DND-41 (cell line): ENCODE measurements at regions not wholly inside any gene's neighbourhood (a gene's known extent, or its start where the extent isn't known, plus 50 kb on each side); places are given as distances from the start of the nearest gene placed in this dataset.

ENCODE experiments used
- ATAC-seq: fragments of 200-7000 bp; cut with Tn5 transposase; 3 replicates; pipeline ENCODE4 v1.9.1; 2021; ENCODE audit warnings: low read depth; ENCODE audit not compliant: insufficient read depth
- DNase-seq: peaks from one replicate; pipeline ENCODE4 v3.0.0-alpha.2; 2020
- H2AFZ ChIP-seq: 2 replicates; pipeline ENCODE4 v1.6.0; 2012; ENCODE audit warnings: low read depth, low read length
- H3K27ac ChIP-seq: 2 replicates; pipeline ENCODE4 v1.5.1; 2012; ENCODE audit warnings: low read length, inconsistent platforms
- H3K27me3 ChIP-seq: fragments of 200-600 bp; sonication (generic); 2 replicates; pipeline ENCODE4 v1.6.0; 2012; ENCODE audit warnings: low read length, mild to moderate bottlenecking, inconsistent platforms; ENCODE audit not compliant: insufficient read depth, poor library complexity
- H3K36me3 ChIP-seq: 2 replicates; pipeline ENCODE4 v1.5.1; 2012; ENCODE audit warnings: low read length, inconsistent platforms; ENCODE audit not compliant: insufficient read depth
- H3K4me1 ChIP-seq: 2 replicates; pipeline ENCODE4 v1.5.1; 2012; ENCODE audit warnings: mild to moderate bottlenecking, low read length; ENCODE audit not compliant: insufficient read depth
- H3K4me2 ChIP-seq: 2 replicates; pipeline ENCODE4 v1.6.0; 2012; ENCODE audit warnings: mild to moderate bottlenecking, moderate library complexity, low read length, inconsistent platforms; ENCODE audit not compliant: insufficient read depth
- H3K4me3 ChIP-seq, 2 experiments: fragments of 200-600 bp in 1 of 2; shearing (Covaris generic) in 1 of 2; 2 replicates each; pipeline ENCODE4 v1.5.1; 2012 to 2016; ENCODE audit warnings: inconsistent platforms in 2 of 2, low read length in 2 of 2, mild to moderate bottlenecking in 2 of 2, low read depth in 1 of 2, moderate library complexity in 1 of 2
- H3K79me2 ChIP-seq: 2 replicates; pipeline ENCODE4 v1.6.0; 2012; ENCODE audit warnings: low read length, inconsistent platforms; ENCODE audit not compliant: insufficient read depth
- H3K9ac ChIP-seq: 2 replicates; pipeline ENCODE4 v1.6.0; 2012; ENCODE audit warnings: low read depth, mild to moderate bottlenecking, inconsistent platforms, low read length, moderate library complexity
- H3K9me3 ChIP-seq: 2 replicates; pipeline ENCODE4 v1.5.1; 2012; ENCODE audit warnings: low read length, moderate library complexity, mild to moderate bottlenecking, inconsistent platforms; ENCODE audit not compliant: insufficient read depth, severe bottlenecking
- H4K20me1 ChIP-seq: 2 replicates; pipeline ENCODE4 v1.6.0; 2012; ENCODE audit warnings: low read length; ENCODE audit not compliant: insufficient read depth
- CTCF ChIP-seq: IDR thresholded peaks from 2 replicates; pipeline ENCODE4 v1.5.1; 2012; ENCODE audit warnings: borderline replicate concordance, low read length, moderate library complexity, mild to moderate bottlenecking; ENCODE audit not compliant: poor library complexity, severe bottlenecking; ENCODE audit errors: extremely low read depth
- EZH2 ChIP-seq: IDR thresholded peaks from 3 replicates; pipeline ENCODE4 v1.6.1; 2012; ENCODE audit warnings: borderline replicate concordance, low read depth, mild to moderate bottlenecking, moderate library complexity, low read length, inconsistent platforms; ENCODE audit not compliant: severe bottlenecking

- no peak for TF ChIP-seq EZH2
- TF ChIP-seq CTCF = no peak
- H3K4me3 ChIP-seq = no peak overlapping the region
- H3K79me2 ChIP-seq = no peaks in the 10 kb centered on the region
- H2AFZ ChIP-seq = no peak overlapping the region
- H3K4me1 ChIP-seq = no peaks in the 10 kb centered on the region
- no peaks in the 10 kb centered on the region for H3K27me3 ChIP-seq
- no peak for ATAC-seq
- no peaks in the 10 kb centered on the region for H3K9me3 ChIP-seq
- no peaks in the 10 kb centered on the region for H3K36me3 ChIP-seq
- no peak for DNase-seq
- H4K20me1 ChIP-seq = no peaks in the 10 kb centered on the region
- H3K9ac ChIP-seq = no peak overlapping the region
- H3K27ac ChIP-seq = no peak overlapping the region
- H3K4me2 ChIP-seq = no peak overlapping the region
Measured at GRCh38 chr11:110974731-110975130, 262.5 kb upstream of the ARHGAP20 start.

- DNase-seq (no peak), ATAC-seq (no peak)
- no peak overlapping the region for H3K9ac ChIP-seq
- no peaks in the 10 kb centered on the region for H3K9me3 ChIP-seq
- no peaks in the 10 kb centered on the region for H3K36me3 ChIP-seq
- H3K27me3 ChIP-seq = peaks cover 3% of the 10 kb centered on the region
- no peaks in the 10 kb centered on the region for H4K20me1 ChIP-seq
- H2AFZ ChIP-seq = no peak overlapping the region
- no peak for TF ChIP-seq CTCF
- TF ChIP-seq EZH2 = no peak
- no peaks in the 10 kb centered on the region for H3K4me1 ChIP-seq
- H3K4me3 ChIP-seq = no peak overlapping the region
- H3K79me2 ChIP-seq = no peaks in the 10 kb centered on the region
- H3K27ac ChIP-seq = no peak overlapping the region
- H3K4me2 ChIP-seq = no peak overlapping the region
Measured at GRCh38 chr11:110973401-110973980, 261.3 kb upstream of the ARHGAP20 start.

GRCh38 chr11:110972640-110973039, 260.4 kb upstream of the ARHGAP20 start:
- no peaks in the 10 kb centered on the region for H3K36me3 ChIP-seq
- H2AFZ ChIP-seq = no peak overlapping the region
- H3K9ac ChIP-seq = no peak overlapping the region
- H4K20me1 ChIP-seq = no peaks in the 10 kb centered on the region
- no peak overlapping the region for H3K27ac ChIP-seq
- ATAC-seq (no peak), DNase-seq (no peak)
- no peaks in the 10 kb centered on the region for H3K9me3 ChIP-seq
- no peak overlapping the region for H3K4me3 ChIP-seq
- H3K27me3 ChIP-seq = peaks cover 3% of the 10 kb centered on the region
- H3K4me2 ChIP-seq = no peak overlapping the region
- no peak for TF ChIP-seq EZH2
- H3K79me2 ChIP-seq = no peaks in the 10 kb centered on the region
- H3K4me1 ChIP-seq = no peaks in the 10 kb centered on the region

- Histone ChIP-seq H3K27me3 (peaks cover 3% of the 10 kb centered on the region), H3K36me3 (no peaks in the 10 kb centered on the region), H3K79me2 (no peaks in the 10 kb centered on the region), H3K4me3 (no peak overlapping the region), H3K4me2 (no peak overlapping the region), H3K4me1 (no peaks in the 10 kb centered on the region), H4K20me1 (no peaks in the 10 kb centered on the region), H3K9me3 (no peaks in the 10 kb centered on the region), H2AFZ (no peak overlapping the region), H3K9ac (no peak overlapping the region), H3K27ac (no peak overlapping the region)
- TF ChIP-seq EZH2 (no peak), CTCF (no peak)
- DNase-seq = no peak
- no peak for ATAC-seq
Measured at GRCh38 chr11:110972106-110972505, 259.9 kb upstream of the ARHGAP20 start.
